C4-2B (cell line): ENCODE measurements at regions not wholly inside any gene's neighbourhood (a gene's known extent, or its start where the extent isn't known, plus 50 kb on each side); places are given as distances from the start of the nearest gene placed in this dataset.

Experiments
- CTCF ChIP-seq: fragments of 450-650 bp; conservative IDR thresholded peaks from 2 replicates; pipeline ENCODE4 v1.5.1; 2017; ENCODE audit warnings: mild to moderate bottlenecking
- ZFX ChIP-seq: fragments of 450-650 bp; IDR thresholded peaks from 2 replicates; pipeline ENCODE4 v1.6.1; 2017

GRCh38 chr2:216553482-216554240, 55.0 kb downstream of the RPL37A start:
- TF ChIP-seq CTCF (no peak), ZFX (no peak)
